PC-3 (cell line): ENCODE measurements at regions not wholly inside any gene's neighbourhood (a gene's known extent, or its start where the extent isn't known, plus 50 kb on each side); places are given as distances from the start of the nearest gene placed in this dataset.
"Not testable (repeated sequence)": the region's sequence is repeated elsewhere in the genome, so short reads cannot be mapped to it uniquely, and the experiment has no call there.

Source experiments
- CTCF ChIP-seq: fragments of 300-600 bp; sonication (generic); conservative IDR thresholded peaks from 2 replicates; pipeline ENCODE4 v1.5.1; 2017; ENCODE audit warnings: antibody characterized with exemption, low read depth, mild to moderate bottlenecking, low read length
- EZH2 ChIP-seq: fragments of 300-600 bp; sonication (generic); IDR thresholded peaks from one replicate; pipeline ENCODE4 v1.6.1; 2017; ENCODE audit warnings: antibody characterized with exemption, mild to moderate bottlenecking, low read length; ENCODE audit not compliant: unreplicated experiment
- EZH2phosphoT487 ChIP-seq: fragments of 300-600 bp; sonication (generic); IDR thresholded peaks from 2 replicates; pipeline ENCODE4 v1.6.1; 2018; ENCODE audit warnings: mild to moderate bottlenecking, antibody characterized with exemption, low read length, borderline replicate concordance

- TF ChIP-seq CTCF, EZH2, EZH2phosphoT487: not testable (repeated sequence)
These were observed 187.9 kb upstream of the PUDP start for GRCh38 chrX:7335816-7336362.
